Body of pancreas (tissue), 4 donors: ENCODE measurements at regions not wholly inside any gene's neighbourhood (a gene's known extent, or its start where the extent isn't known, plus 50 kb on each side); places are given as distances from the start of the nearest gene placed in this dataset.

Experiments
- CTCF ChIP-seq, 7 experiments: fragments of 450-650 bp in 4 of 7; fragments of 200-600 bp in 3 of 7; sonication (generic) in 3 of 7; IDR thresholded peaks; one replicate each; pipeline ENCODE4 v1.5.1; 2016 to 2019; ENCODE audit warnings: antibody characterized with exemption in 7 of 7
- POLR2A ChIP-seq, 3 donors: fragments of 450-650 bp; IDR thresholded peaks; one replicate each; pipeline ENCODE4 v1.6.1; 2016; ENCODE audit warnings: antibody characterized with exemption in 3 of 3, mild to moderate bottlenecking in 2 of 3

- no peak for TF ChIP-seq CTCF (IDR thresholded peaks at IDR 0.05)
- TF ChIP-seq POLR2A (IDR thresholded peaks at IDR 0.05), result no peak
These were observed 154.5 kb upstream of the SPAG17 start for GRCh38 chr1:118339400-118340124.
